H1 (cell line): ENCODE measurements at regions not wholly inside any gene's neighbourhood (a gene's known extent, or its start where the extent isn't known, plus 50 kb on each side); places are given as distances from the start of the nearest gene placed in this dataset.

Source experiments
- CTCF ChIA-PET: fragments of 300-600 bp; sonication (Branson Sonifier 250); formaldehyde crosslinking; loops from one replicate; lab custom pipeline; 2021; ENCODE audit not compliant: partially characterized antibody; lab: Charles Lee
- POLR2A ChIA-PET: fragments of 300-600 bp; sonication (Branson Sonifier 250); formaldehyde crosslinking; loops from one replicate; lab custom pipeline; 2021; ENCODE audit warnings: inconsistent platforms; ENCODE audit not compliant: partially characterized antibody; lab: Charles Lee
- DNase-seq, 2 experiments: peaks; one replicate each; pipeline versions ENCODE4 v3.0.0 to v3.0.0-alpha.2; 2010 to 2022; ENCODE audit warnings: low spot score in 2 of 2, low read depth in 1 of 2, mixed read lengths in 1 of 2
- FAIRE-seq: peaks from 2 replicates; lab custom pipeline; 2011; peaks lifted over from hg19 to GRCh38; lab: Jason Lieb, UNC
- H2AFZ ChIP-seq: 2 replicates; pipeline ENCODE4 v1.8.1; 2012; ENCODE audit warnings: low read length, inconsistent platforms
- H2AK5ac ChIP-seq: 2 replicates; pipeline ENCODE4 v1.6.1; 2013; ENCODE audit warnings: low read depth, low read length
- H2BK120ac ChIP-seq: replicated peaks from 2 replicates; pipeline ENCODE3; 2013; ENCODE audit warnings: low read depth, low read length, inconsistent platforms
- H2BK12ac ChIP-seq: 2 replicates; pipeline ENCODE4 v1.6.1; 2013; ENCODE audit warnings: low read depth, low read length
- H2BK15ac ChIP-seq: 2 replicates; pipeline ENCODE4 v1.6.1; 2013; ENCODE audit warnings: low read length
- H2BK20ac ChIP-seq: 2 replicates; pipeline ENCODE4 v1.6.1; 2013; ENCODE audit warnings: low read length
- H2BK5ac ChIP-seq: 2 replicates; pipeline ENCODE4 v1.6.1; 2013; ENCODE audit warnings: low read depth, low read length
- H3K14ac ChIP-seq: 2 replicates; pipeline ENCODE4 v1.6.1; 2013; ENCODE audit warnings: inconsistent platforms; ENCODE audit not compliant: insufficient read length
- H3K18ac ChIP-seq: 2 replicates; pipeline ENCODE4 v1.6.1; 2013; ENCODE audit warnings: low read length; ENCODE audit errors: extremely low read depth
- H3K23ac ChIP-seq: 2 replicates; pipeline ENCODE4 v1.6.1; 2013; ENCODE audit warnings: inconsistent platforms; ENCODE audit not compliant: insufficient read length
- H3K23me2 ChIP-seq: 2 replicates; pipeline ENCODE4 v1.6.1; 2013; ENCODE audit warnings: low read depth, low read length
- H3K27ac ChIP-seq: 2 replicates; pipeline ENCODE4 v1.6.1; 2011; ENCODE audit warnings: low read depth, low read length, inconsistent platforms
- H3K27me3 ChIP-seq, 4 experiments: replicated peaks in 1 of 4; 1 replicate in 1 of 4; 2 replicates in 3 of 4; pipeline versions ENCODE4 v1.6.1 to v1.8.1; 2011 to 2013; ENCODE audit warnings: low read length in 3 of 4, mild to moderate bottlenecking in 3 of 4, inconsistent platforms in 2 of 4, mixed read lengths in 2 of 4, moderate library complexity in 1 of 4; ENCODE audit not compliant: control insufficient read depth in 3 of 4, insufficient read depth in 3 of 4; ENCODE audit errors: extremely low read depth in 1 of 4
- H3K36me3 ChIP-seq, 4 experiments: 2 replicates each; pipeline versions ENCODE4 v1.6.1 to v1.8.1; 2011 to 2013; ENCODE audit warnings: mild to moderate bottlenecking in 4 of 4, low read length in 3 of 4, moderate library complexity in 2 of 4, control low read depth in 1 of 4, inconsistent platforms in 1 of 4; ENCODE audit not compliant: insufficient read depth in 4 of 4, control insufficient read depth in 2 of 4
- H3K4ac ChIP-seq: replicated peaks from 2 replicates; pipeline ENCODE3; 2013; ENCODE audit warnings: low read length, low read depth, mixed read lengths, inconsistent platforms; ENCODE audit not compliant: insufficient read length
- H3K4me1 ChIP-seq, 4 experiments: replicated peaks in 1 of 4; 1 replicate in 1 of 4; 2 replicates in 3 of 4; pipeline versions ENCODE4 v1.6.1 to v1.8.1; 2011 to 2013; ENCODE audit warnings: low read length in 3 of 4, inconsistent platforms in 2 of 4, mixed read lengths in 1 of 4; ENCODE audit not compliant: insufficient read depth in 4 of 4, control insufficient read depth in 3 of 4
- H3K4me2 ChIP-seq, 2 experiments: 2 replicates each; pipeline versions ENCODE4 v1.6.1 to v1.8.1; 2011 to 2013; ENCODE audit warnings: low read depth in 2 of 2, low read length in 2 of 2, control low read depth in 1 of 2, inconsistent platforms in 1 of 2, mild to moderate bottlenecking in 1 of 2; ENCODE audit not compliant: insufficient read depth in 1 of 2
- H3K4me3 ChIP-seq, 4 experiments: fragments of 200-600, 300-600 bp in 1 of 4; sonication (generic), shearing (Covaris generic), sonication (Bioruptor Twin) in 1 of 4; 2 replicates each; pipeline versions ENCODE4 v1.5.1 to v1.8.1; 2011 to 2016; ENCODE audit warnings: low read length in 4 of 4, low read depth in 3 of 4, control low read depth in 2 of 4, inconsistent platforms in 2 of 4, mild to moderate bottlenecking in 2 of 4, mixed read lengths in 1 of 4, moderate library complexity in 1 of 4; ENCODE audit not compliant: insufficient read depth in 2 of 4; ENCODE audit errors: extremely low read depth in 1 of 4
- H3K56ac ChIP-seq: replicated peaks from 2 replicates; pipeline ENCODE3; 2013; ENCODE audit warnings: low read depth, mild to moderate bottlenecking, mixed read lengths, low read length, inconsistent platforms; ENCODE audit not compliant: insufficient read length
- H3K79me1 ChIP-seq: 2 replicates; pipeline ENCODE4 v1.6.1; 2013; ENCODE audit warnings: low read depth, low read length, control low read depth
- H3K79me2 ChIP-seq, 2 experiments: 2 replicates each; pipeline versions ENCODE4 v1.6.1 to v1.8.1; 2012 to 2013; ENCODE audit warnings: low read length in 2 of 2, mild to moderate bottlenecking in 2 of 2, inconsistent platforms in 1 of 2; ENCODE audit not compliant: insufficient read depth in 2 of 2, control insufficient read depth in 1 of 2
- H3K9ac ChIP-seq, 4 experiments: replicated peaks in 1 of 4; 1 replicate in 1 of 4; 2 replicates in 3 of 4; pipeline versions ENCODE4 v1.6.1 to v1.8.1; 2011 to 2013; ENCODE audit warnings: low read depth in 3 of 4, low read length in 3 of 4, control low read depth in 2 of 4, mild to moderate bottlenecking in 2 of 4, moderate library complexity in 2 of 4, inconsistent platforms in 1 of 4; ENCODE audit errors: extremely low read depth in 1 of 4
- H3K9me3 ChIP-seq, 2 experiments: 2 replicates each; pipeline versions ENCODE4 v1.6.1 to v1.8.1; 2012 to 2013; ENCODE audit warnings: mild to moderate bottlenecking in 2 of 2, moderate library complexity in 2 of 2, control low read depth in 1 of 2, inconsistent platforms in 1 of 2, low read depth in 1 of 2, low read length in 1 of 2, mixed read lengths in 1 of 2; ENCODE audit not compliant: insufficient read depth in 2 of 2
- H4K20me1 ChIP-seq, 2 experiments: replicated peaks in 1 of 2; 2 replicates each; pipeline versions ENCODE3 to v1.8.1; 2011 to 2013; ENCODE audit warnings: inconsistent platforms in 2 of 2, low read length in 2 of 2, mild to moderate bottlenecking in 1 of 2; ENCODE audit not compliant: insufficient read depth in 2 of 2, control insufficient read depth in 1 of 2
- H4K5ac ChIP-seq: 2 replicates; pipeline ENCODE4 v1.6.1; 2013; ENCODE audit warnings: low read length, low read depth, mixed read lengths, inconsistent platforms; ENCODE audit not compliant: insufficient read length
- H4K8ac ChIP-seq: 2 replicates; pipeline ENCODE4 v1.8.0; 2013; ENCODE audit warnings: mild to moderate bottlenecking, moderate library complexity, low read length, inconsistent platforms; ENCODE audit not compliant: insufficient read depth; ENCODE audit errors: extremely low read depth
- H4K91ac ChIP-seq: replicated peaks from 2 replicates; pipeline ENCODE3; 2013; ENCODE audit warnings: low read length, mixed read lengths, inconsistent platforms; ENCODE audit not compliant: insufficient read length
- CBX5 ChIP-seq: fragments of 300-800, 300-1000 bp; sonication (generic); IDR thresholded peaks from 2 replicates; pipeline ENCODE4 v1.7.1; 2016; ENCODE audit warnings: antibody characterized with exemption, low read length, low read depth
- EZH2 ChIP-seq: fragments of 200-600 bp; sonication (generic); IDR thresholded peaks from 2 replicates; pipeline ENCODE4 v1.7.1; 2012; ENCODE audit warnings: low read depth, mild to moderate bottlenecking, moderate library complexity, low read length, inconsistent platforms; ENCODE audit not compliant: severe bottlenecking
- KDM5A ChIP-seq: fragments of 200-600 bp; IDR thresholded peaks from 2 replicates; pipeline ENCODE4 v1.7.1; 2012; ENCODE audit warnings: mild to moderate bottlenecking, low read length, inconsistent platforms, mixed read lengths
- PHF8 ChIP-seq: fragments of 200-600 bp; sonication (generic); conservative IDR thresholded peaks from 2 replicates; pipeline ENCODE4 v1.7.1; 2012; ENCODE audit warnings: low read depth, mild to moderate bottlenecking, inconsistent platforms, low read length, moderate library complexity
- POU5F1 ChIP-seq: IDR thresholded peaks from 2 replicates; pipeline ENCODE4 v1.6.1; 2011; ENCODE audit warnings: low read depth, mild to moderate bottlenecking, low read length, moderate library complexity
- RAD21 ChIP-seq, 2 experiments: IDR thresholded peaks in 1 of 2; conservative IDR thresholded peaks in 1 of 2; 2 replicates each; pipeline ENCODE4 v1.6.1; 2011; ENCODE audit warnings: low read depth in 2 of 2, low read length in 2 of 2, improper control_type of control experiment in 1 of 2, inconsistent platforms in 1 of 2, mild to moderate bottlenecking in 1 of 2, moderate library complexity in 1 of 2
- YY1 ChIP-seq: IDR thresholded peaks from 2 replicates; pipeline ENCODE4 v1.6.1; 2011; ENCODE audit warnings: low read depth, mild to moderate bottlenecking, low read length
- TF ChIP-seq, protein P1 (sequence below): IDR thresholded peaks from 2 replicates; pipeline ENCODE4 v1.6.1; 2012; ENCODE audit warnings: inconsistent platforms

DNA sequence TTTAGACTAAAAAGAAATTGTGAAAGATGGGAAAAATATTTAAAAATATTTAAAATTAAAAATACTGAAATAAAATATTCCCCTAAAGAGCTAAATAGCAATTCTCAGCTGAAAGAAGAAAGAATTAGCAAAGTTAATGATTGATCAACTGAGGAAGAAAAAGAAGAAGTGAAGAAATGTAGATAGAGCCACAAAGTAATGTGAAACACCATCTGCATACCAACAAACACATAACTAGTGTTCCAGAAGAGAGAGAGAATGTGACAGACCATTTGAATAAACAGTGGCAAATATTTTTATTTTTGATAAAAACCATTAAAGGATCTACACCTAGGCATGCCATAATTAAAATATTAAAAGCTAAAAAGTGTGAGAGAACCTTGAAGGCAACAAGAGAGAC lies 784.5 kb upstream of the ZWINT start:
- H3K9ac ChIP-seq, result no peak overlapping the region
- FAIRE-seq (no peak), DNase-seq (no peak)
- peaks cover 30 to 70% (median 62%) of the 10 kb centered on the region in 4 experiments for H3K27me3 ChIP-seq
- POLR2A ChIA-PET, result no interaction called here
- no peak overlapping the region for H3K27ac ChIP-seq
- CTCF ChIA-PET, result interaction anchor here (0.6 to 0.7 kb wide), 2 partner anchors 184 to 263 kb away, joined by 3 to 5 read pairs; no protein-coding TSS in a partner anchor
- H2BK15ac ChIP-seq, result no peak overlapping the region
- no peaks in the 10 kb centered on the region for H3K79me2 ChIP-seq
- no peaks in the 10 kb centered on the region; a peak in 1 of 8 replicates for H3K36me3 ChIP-seq
- H4K20me1 ChIP-seq, result peaks cover 15 to 20% of the 10 kb centered on the region in 2 experiments
- no peak overlapping the region for H3K18ac ChIP-seq
- H4K8ac ChIP-seq, result no peak overlapping the region
- no peak overlapping the region for H2AK5ac ChIP-seq
- no peak for TF ChIP-seq POU5F1
- no peak for TF ChIP-seq CBX5
- no peak for TF ChIP-seq PHF8
- TF ChIP-seq EZH2, result no peak
- TF ChIP-seq, protein P1, sequence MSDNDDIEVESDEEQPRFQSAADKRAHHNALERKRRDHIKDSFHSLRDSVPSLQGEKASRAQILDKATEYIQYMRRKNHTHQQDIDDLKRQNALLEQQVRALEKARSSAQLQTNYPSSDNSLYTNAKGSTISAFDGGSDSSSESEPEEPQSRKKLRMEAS, result no peak
- no peak for TF ChIP-seq RAD21 (IDR thresholded peaks at IDR 0.05 in 1 of 2, conservative IDR thresholded peaks at IDR 0.05 in 1 of 2; ENCODE audit: low read depth in 2 of 2, low read length in 2 of 2)
- TF ChIP-seq KDM5A, result no peak
- TF ChIP-seq YY1, result no peak
- H3K4ac ChIP-seq, result no peak overlapping the region
- H4K5ac ChIP-seq, result no peak overlapping the region
- H4K91ac ChIP-seq, result no peak overlapping the region
- H3K4me3 ChIP-seq, result no peak overlapping the region
- no peak overlapping the region for H3K14ac ChIP-seq
- no peak overlapping the region for H2AFZ ChIP-seq
- H3K4me1 ChIP-seq, result no peaks in the 10 kb centered on the region
- H3K79me1 ChIP-seq, result no peaks in the 10 kb centered on the region
- no peak overlapping the region for H2BK20ac ChIP-seq
- H2BK12ac ChIP-seq, result no peak overlapping the region
- no peaks in the 10 kb centered on the region for H3K23me2 ChIP-seq
- no peak overlapping the region for H2BK5ac ChIP-seq
- no peak overlapping the region for H3K23ac ChIP-seq
- H3K4me2 ChIP-seq, result no peak overlapping the region
- no peaks in the 10 kb centered on the region for H3K9me3 ChIP-seq
- H3K56ac ChIP-seq, result no peak overlapping the region
- H2BK120ac ChIP-seq, result no peak overlapping the region
